ENCODE measurements at regions not wholly inside any gene's neighbourhood (a gene's known extent, or its start where the extent isn't known, plus 50 kb on each side); places are given as distances from the start of the nearest gene placed in this dataset.

- TF ChIP-seq CREB1 (IDR thresholded peaks at IDR 0.05; ENCODE audit: low read depth) (no peak), TAF1 (IDR thresholded peaks at IDR 0.05; ENCODE audit: low read depth) (no peak), CEBPB (IDR thresholded peaks at IDR 0.05) (no peak), FOXM1 (IDR thresholded peaks at IDR 0.05; ENCODE audit: borderline replicate concordance, low read depth) (no peak), NFIC (IDR thresholded peaks at IDR 0.05) (no peak), REST (IDR thresholded peaks at IDR 0.05; ENCODE audit: low read depth) (no peak), YY1 (IDR thresholded peaks at IDR 0.05; ENCODE audit: low read depth) (no peak), RAD21 (IDR thresholded peaks at IDR 0.05; ENCODE audit: low read depth) (no peak), MAX (IDR thresholded peaks at IDR 0.05) (no peak), ZBTB7A (IDR thresholded peaks at IDR 0.05; ENCODE audit: low read depth) (no peak), USF1 (IDR thresholded peaks at IDR 0.05) (no peak), TEAD4 (IDR thresholded peaks at IDR 0.05) (no peak), TCF12 (IDR thresholded peaks at IDR 0.05; ENCODE audit: low read depth) (no peak), EP300 (IDR thresholded peaks at IDR 0.05; ENCODE audit: borderline replicate concordance) (no peak), EGR1 (IDR thresholded peaks at IDR 0.05) (no peak)
Observed at GRCh38 chr10:23872290-23872689, 336.6 kb upstream of the KIAA1217 start.

GRCh38 chr10:23877791-23878320 is 331.1 kb upstream of the KIAA1217 start:
- TF ChIP-seq TAF1 (IDR thresholded peaks at IDR 0.05; ENCODE audit: low read depth) (no peak), TCF12 (IDR thresholded peaks at IDR 0.05; ENCODE audit: low read depth) (no peak), EP300 (IDR thresholded peaks at IDR 0.05; ENCODE audit: borderline replicate concordance) (no peak), FOXM1 (IDR thresholded peaks at IDR 0.05; ENCODE audit: borderline replicate concordance, low read depth) (no peak), EGR1 (IDR thresholded peaks at IDR 0.05) (no peak), CEBPB (IDR thresholded peaks at IDR 0.05) (no peak), USF1 (IDR thresholded peaks at IDR 0.05) (no peak), REST (IDR thresholded peaks at IDR 0.05; ENCODE audit: low read depth) (no peak), MAX (IDR thresholded peaks at IDR 0.05) (no peak), CREB1 (IDR thresholded peaks at IDR 0.05; ENCODE audit: low read depth) (no peak)

- TF ChIP-seq TCF12 (IDR thresholded peaks at IDR 0.05; ENCODE audit: low read depth) (no peak), NFIC (IDR thresholded peaks at IDR 0.05) (no peak), CREB1 (IDR thresholded peaks at IDR 0.05; ENCODE audit: low read depth) (no peak), TEAD4 (IDR thresholded peaks at IDR 0.05) (no peak), CEBPB (IDR thresholded peaks at IDR 0.05) (no peak), YY1 (IDR thresholded peaks at IDR 0.05; ENCODE audit: low read depth) (no peak), FOXM1 (IDR thresholded peaks at IDR 0.05; ENCODE audit: borderline replicate concordance, low read depth) (no peak), TAF1 (IDR thresholded peaks at IDR 0.05; ENCODE audit: low read depth) (no peak), REST (IDR thresholded peaks at IDR 0.05; ENCODE audit: low read depth) (no peak), MAX (IDR thresholded peaks at IDR 0.05) (no peak), EGR1 (IDR thresholded peaks at IDR 0.05) (no peak), USF1 (IDR thresholded peaks at IDR 0.05) (no peak), RAD21 (IDR thresholded peaks at IDR 0.05; ENCODE audit: low read depth) (no peak), EP300 (IDR thresholded peaks at IDR 0.05; ENCODE audit: borderline replicate concordance) (no peak), ZBTB7A (IDR thresholded peaks at IDR 0.05; ENCODE audit: low read depth) (no peak)
Observed at GRCh38 chr10:23884670-23885069, 324.3 kb upstream of the KIAA1217 start.

- no peak for TF ChIP-seq TEAD4 (IDR thresholded peaks at IDR 0.05)
- no peak for TF ChIP-seq CREB1 (IDR thresholded peaks at IDR 0.05; ENCODE audit: low read depth)
- TF ChIP-seq TAF1 (IDR thresholded peaks at IDR 0.05; ENCODE audit: low read depth): no peak
- TF ChIP-seq RAD21 (IDR thresholded peaks at IDR 0.05; ENCODE audit: low read depth): no peak
- TF ChIP-seq ZBTB7A (IDR thresholded peaks at IDR 0.05; ENCODE audit: low read depth): no peak
- no peak for TF ChIP-seq NFIC (IDR thresholded peaks at IDR 0.05)
Observed at GRCh38 chr10:23885853-23886252, 323.1 kb upstream of the KIAA1217 start.

Measured in Ishikawa (cell line).